Activated CD8-positive, alpha-beta T cell treated with anti-CD3 and anti-CD28 coated beads for 36 hours (primary cell): ENCODE measurements at regions not wholly inside any gene's neighbourhood (a gene's known extent, or its start where the extent isn't known, plus 50 kb on each side); places are given as distances from the start of the nearest gene placed in this dataset.

Experiments
- ATAC-seq: fragments of 200-7000 bp; cut with Tn5 transposase; one replicate; pipeline ENCODE4 v1.10.0; 2021; ENCODE audit warnings: mild to moderate bottlenecking, moderate library complexity
- CTCF ChIA-PET: fragments of 350-600 bp; sonication (Branson Sonifier 250); formaldehyde crosslinking; loops from one replicate; lab custom pipeline; 2021; ENCODE audit warnings: antibody characterized with exemption; lab: Charles Lee
- POLR2A ChIA-PET: fragments of 350-600 bp; sonication (Branson Sonifier 250); formaldehyde crosslinking; loops from one replicate; lab custom pipeline; 2021; ENCODE audit warnings: antibody characterized with exemption; lab: Charles Lee
- DNase-seq: peaks from one replicate; pipeline ENCODE4 v3.0.0-alpha.2; 2020
- H3K27ac Mint-ChIP-seq: one replicate; pipeline ENCODE4 v1.8.0; 2021; ENCODE audit warnings: mild to moderate bottlenecking, mixed read lengths
- H3K27me3 Mint-ChIP-seq: one replicate; pipeline ENCODE4 v1.8.0; 2021; ENCODE audit warnings: mixed read lengths
- H3K36me3 Mint-ChIP-seq: one replicate; pipeline ENCODE4 v1.8.0; 2021; ENCODE audit warnings: low read depth, mixed read lengths
- H3K4me1 Mint-ChIP-seq: one replicate; pipeline ENCODE4 v1.8.0; 2021; ENCODE audit warnings: low read depth, mixed read lengths
- H3K4me3 Mint-ChIP-seq: one replicate; pipeline ENCODE4 v1.8.0; 2021; ENCODE audit warnings: mild to moderate bottlenecking, moderate library complexity, mixed read lengths
- H3K9me3 Mint-ChIP-seq: one replicate; pipeline ENCODE4 v1.8.0; 2021; ENCODE audit warnings: mixed read lengths
- CTCF ChIP-seq: fragments of 200-600 bp; IDR thresholded peaks from one replicate; pipeline ENCODE4 v1.8.0; 2022; ENCODE audit warnings: antibody characterized with exemption, mild to moderate bottlenecking
- intact Hi-C: fragments of 100-400 bp; cut with micrococcal nuclease; formaldehyde crosslinking; loops from one replicate; pipeline ENCODE4 v1.10.0; 2022

GRCh38 chr13:65028101-65028500 is 2202.0 kb downstream of the PCDH9 start:
- ChIA-PET POLR2A (no interaction called here), CTCF (no interaction called here)
- Mint-ChIP-seq H3K4me3 (no peak overlapping the region), H3K27ac (no peak overlapping the region), H3K9me3 (peaks cover 37% of the 10 kb centered on the region), H3K27me3 (no peaks in the 10 kb centered on the region), H3K36me3 (no peaks in the 10 kb centered on the region), H3K4me1 (no peaks in the 10 kb centered on the region)
- intact Hi-C loops, result no loop called here
- no peak for TF ChIP-seq CTCF
- DNase-seq, result no peak
- no peak for ATAC-seq

GRCh38 chr13:65026505-65026904 is 2203.6 kb downstream of the PCDH9 start:
- Mint-ChIP-seq H3K36me3 (no peaks in the 10 kb centered on the region), H3K4me3 (no peak overlapping the region), H3K27me3 (no peaks in the 10 kb centered on the region), H3K9me3 (peaks cover 30% of the 10 kb centered on the region), H3K27ac (no peak overlapping the region), H3K4me1 (no peaks in the 10 kb centered on the region)
- ChIA-PET CTCF (no interaction called here), POLR2A (no interaction called here)
- intact Hi-C loops, result no loop called here
- DNase-seq (no peak), ATAC-seq (no peak)
- no peak for TF ChIP-seq CTCF

GRCh38 chr13:65011378-65011777 is 2218.8 kb downstream of the PCDH9 start:
- no peak overlapping the region for H3K27ac Mint-ChIP-seq
- H3K36me3 Mint-ChIP-seq, result no peaks in the 10 kb centered on the region
- ChIA-PET POLR2A (no interaction called here), CTCF (no interaction called here)
- no peak for TF ChIP-seq CTCF
- peaks cover 9% of the 10 kb centered on the region for H3K9me3 Mint-ChIP-seq
- no peak overlapping the region for H3K4me3 Mint-ChIP-seq
- no peaks in the 10 kb centered on the region for H3K27me3 Mint-ChIP-seq
- intact Hi-C loops, result no loop called here
- DNase-seq (no peak), ATAC-seq (no peak)
- no peaks in the 10 kb centered on the region for H3K4me1 Mint-ChIP-seq

- peaks cover 12% of the 10 kb centered on the region for H3K9me3 Mint-ChIP-seq
- ChIA-PET CTCF (no interaction called here), POLR2A (no interaction called here)
- ATAC-seq (no peak), DNase-seq (no peak)
- no peak overlapping the region for H3K27ac Mint-ChIP-seq
- no peaks in the 10 kb centered on the region for H3K4me1 Mint-ChIP-seq
- no peak overlapping the region for H3K4me3 Mint-ChIP-seq
- H3K36me3 Mint-ChIP-seq, result no peaks in the 10 kb centered on the region
- no peak for TF ChIP-seq CTCF
- intact Hi-C loops, result no loop called here
- H3K27me3 Mint-ChIP-seq, result no peaks in the 10 kb centered on the region
Observed at GRCh38 chr13:64997438-64997837, 2232.7 kb downstream of the PCDH9 start.

- no peaks in the 10 kb centered on the region for H3K36me3 Mint-ChIP-seq
- H3K4me3 Mint-ChIP-seq, result no peak overlapping the region
- ChIA-PET POLR2A (no interaction called here), CTCF (no interaction called here)
- no peak for TF ChIP-seq CTCF
- H3K9me3 Mint-ChIP-seq, result peaks cover 7% of the 10 kb centered on the region
- ATAC-seq (no peak), DNase-seq (no peak)
- no peaks in the 10 kb centered on the region for H3K27me3 Mint-ChIP-seq
- intact Hi-C loops, result no loop called here
- H3K27ac Mint-ChIP-seq, result no peak overlapping the region
- H3K4me1 Mint-ChIP-seq, result no peaks in the 10 kb centered on the region
Observed at GRCh38 chr13:64993514-64994164, 2236.5 kb downstream of the PCDH9 start.
